G401.6 (cell line): ENCODE measurements at regions not wholly inside any gene's neighbourhood (a gene's known extent, or its start where the extent isn't known, plus 50 kb on each side); places are given as distances from the start of the nearest gene placed in this dataset.
A peak's percentile ranks its signal among the peaks of the same experiment; 100 is the strongest.

Experiments used
- FAIRE-seq: peaks from 2 replicates; lab custom pipeline; 2012; peaks lifted over from hg19 to GRCh38; lab: Jason Lieb, UNC

GRCh38 chrX:109843963-109844751 lies 111.1 kb upstream of the ACSL4 start:
- no peak for FAIRE-seq

DNA sequence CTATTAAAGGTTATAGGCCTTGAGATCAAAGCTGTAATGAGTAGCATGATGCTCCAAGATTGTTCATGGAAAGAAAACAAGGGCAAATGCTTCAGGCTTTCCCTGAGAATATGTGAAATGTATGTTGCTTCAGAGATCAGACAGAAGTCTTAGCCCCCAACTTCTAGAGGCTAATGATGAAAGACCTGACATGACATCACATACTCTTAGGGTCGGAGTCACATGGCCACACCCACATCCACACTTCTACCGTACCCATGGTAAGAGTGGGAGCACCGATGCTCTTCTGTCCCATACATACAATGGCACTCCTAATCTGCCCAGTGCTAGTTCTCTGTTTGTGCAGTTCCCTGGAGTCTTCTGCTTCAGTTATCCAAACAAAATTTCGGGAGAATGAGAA lies 111.9 kb upstream of the ACSL4 start:
- FAIRE-seq, result no peak

GRCh38 chrX:109845996-109846395 lies 112.9 kb upstream of the ACSL4 start:
- FAIRE-seq, result no peak

GRCh38 chrX:109847257-109848187 lies 114.5 kb upstream of the ACSL4 start:
- no peak for FAIRE-seq

GRCh38 chrX:109848461-109849050 lies 115.5 kb upstream of the ACSL4 start:
- no peak for FAIRE-seq

DNA sequence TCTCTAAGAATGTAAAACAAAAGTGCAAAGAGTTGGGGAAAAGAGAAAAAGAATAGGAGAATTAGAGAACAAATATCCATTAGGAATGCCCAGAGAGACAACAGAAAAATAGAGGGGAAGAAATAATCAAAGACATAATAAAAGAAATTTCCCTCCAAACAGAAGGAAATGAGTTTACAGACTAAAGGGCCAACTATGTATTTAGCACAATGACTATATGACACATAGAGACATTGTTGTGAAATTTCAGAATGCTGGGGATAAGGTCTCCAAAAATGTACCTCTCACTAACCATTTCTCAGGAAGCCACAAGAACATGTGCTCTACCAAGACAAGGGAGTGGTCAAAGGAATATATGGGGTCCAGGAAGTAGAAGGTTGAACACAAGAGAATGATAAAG lies 121.0 kb upstream of the ACSL4 start:
- no peak for FAIRE-seq

DNA sequence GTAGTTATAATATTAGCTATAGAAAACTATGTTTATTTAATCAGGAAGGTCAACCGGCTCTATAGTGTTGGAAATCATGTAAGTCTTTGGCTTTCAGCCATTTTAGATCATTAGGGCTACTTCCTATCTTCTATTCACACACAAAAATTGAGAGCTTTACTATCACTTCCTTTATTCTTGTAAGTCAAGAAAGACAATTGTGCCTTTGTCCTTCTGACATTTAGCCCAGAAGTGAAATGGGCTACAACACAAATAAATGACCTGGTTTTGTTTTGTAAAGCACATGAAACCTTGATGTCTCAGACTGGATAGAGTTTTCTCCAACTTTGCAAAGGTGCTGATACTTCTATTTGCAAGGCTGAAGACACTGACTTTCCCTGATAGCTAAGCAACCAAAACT lies 122.4 kb upstream of the ACSL4 start:
- no peak for FAIRE-seq

GRCh38 chrX:109856974-109857373 lies 123.9 kb upstream of the ACSL4 start:
- FAIRE-seq, result peak; percentile 86

- no peak for FAIRE-seq
These were observed 124.6 kb upstream of the ACSL4 start for GRCh38 chrX:109857584-109858228.

DNA sequence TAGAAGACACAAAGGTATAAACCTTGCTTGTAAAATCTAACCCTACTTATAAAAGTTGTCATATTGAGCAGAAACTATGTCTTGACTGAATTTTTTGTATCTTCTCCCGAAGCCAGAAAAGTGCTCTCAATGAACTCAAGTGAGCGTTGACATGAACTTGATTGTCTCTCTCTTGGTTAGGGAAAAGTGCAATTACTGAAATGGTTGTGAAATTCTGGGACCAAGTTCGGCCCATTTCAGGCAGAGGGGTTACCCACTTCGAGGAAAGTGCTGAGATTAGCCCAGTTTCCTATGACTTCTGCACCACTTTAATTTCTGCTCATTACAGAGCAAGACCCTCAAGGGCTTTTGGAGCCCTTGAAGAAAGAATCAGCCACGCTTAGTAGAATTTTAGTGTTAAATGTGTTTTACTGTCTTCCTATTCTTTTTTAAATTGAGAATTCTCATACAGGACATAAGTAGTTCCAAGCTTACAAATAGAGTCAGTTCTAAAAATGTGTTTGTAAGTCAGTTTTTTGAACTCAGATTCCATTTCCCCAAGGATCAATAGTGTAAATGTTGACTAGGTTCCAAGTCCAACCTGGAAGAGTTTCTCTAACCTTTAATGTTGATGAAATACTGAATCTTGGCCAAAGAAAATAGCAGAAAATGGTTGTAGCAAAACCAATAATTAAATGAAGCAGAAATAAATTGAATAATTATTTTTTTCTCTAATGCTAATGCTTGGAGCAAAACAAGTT lies 125.7 kb upstream of the ACSL4 start:
- FAIRE-seq, result no peak

GRCh38 chrX:109859651-109860050 lies 126.6 kb upstream of the ACSL4 start:
- no peak for FAIRE-seq

DNA sequence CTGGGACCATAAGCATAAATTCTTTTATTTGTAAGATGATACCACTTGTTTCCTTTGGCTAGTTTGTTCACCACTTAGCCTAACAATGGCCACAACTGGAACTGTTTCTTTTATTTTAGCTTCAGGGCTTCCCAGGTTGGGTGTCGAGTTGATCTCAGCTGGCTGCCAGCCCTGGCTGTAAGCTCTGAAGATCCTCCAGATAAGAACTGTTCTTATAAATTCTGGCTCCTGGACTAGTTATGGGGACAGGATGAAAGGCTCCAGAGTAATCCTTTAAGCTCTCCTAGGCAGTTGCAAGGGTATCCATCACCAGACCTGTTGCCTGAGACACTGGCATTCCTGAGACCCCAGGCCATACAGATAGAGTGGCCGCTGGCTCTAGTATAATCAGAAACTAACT lies 129.4 kb upstream of the ACSL4 start:
- no peak for FAIRE-seq

GRCh38 chrX:109863811-109864210 lies 130.8 kb upstream of the ACSL4 start:
- no peak for FAIRE-seq

GRCh38 chrX:109871121-109871888 lies 131.6 kb upstream of the TMEM164 start:
- FAIRE-seq, result no peak

- FAIRE-seq, result no peak
These were observed 130.7 kb upstream of the TMEM164 start for GRCh38 chrX:109872021-109872732.

DNA sequence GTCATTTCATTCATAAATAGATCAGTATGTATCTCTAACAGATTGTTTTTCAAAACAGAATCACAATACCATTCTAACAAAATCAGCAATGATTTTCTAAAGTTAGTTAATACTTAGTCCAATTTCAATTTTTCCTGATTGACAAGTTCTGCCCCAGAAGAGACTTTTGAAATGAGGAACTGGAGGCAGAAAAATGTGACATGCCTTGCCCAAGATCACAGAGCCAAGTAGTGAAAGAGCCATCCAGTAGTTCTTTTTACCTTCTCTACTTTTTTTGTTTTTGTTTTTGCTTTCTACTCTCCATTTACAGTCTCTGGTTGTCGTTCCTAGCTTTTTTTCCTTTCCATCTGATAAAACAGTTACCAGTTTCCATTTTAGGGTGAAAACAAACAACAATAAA lies 129.3 kb upstream of the TMEM164 start:
- no peak for FAIRE-seq

GRCh38 chrX:109873983-109874382 lies 128.9 kb upstream of the TMEM164 start:
- FAIRE-seq, result no peak

GRCh38 chrX:109874548-109874947 lies 128.4 kb upstream of the TMEM164 start:
- FAIRE-seq, result no peak

DNA sequence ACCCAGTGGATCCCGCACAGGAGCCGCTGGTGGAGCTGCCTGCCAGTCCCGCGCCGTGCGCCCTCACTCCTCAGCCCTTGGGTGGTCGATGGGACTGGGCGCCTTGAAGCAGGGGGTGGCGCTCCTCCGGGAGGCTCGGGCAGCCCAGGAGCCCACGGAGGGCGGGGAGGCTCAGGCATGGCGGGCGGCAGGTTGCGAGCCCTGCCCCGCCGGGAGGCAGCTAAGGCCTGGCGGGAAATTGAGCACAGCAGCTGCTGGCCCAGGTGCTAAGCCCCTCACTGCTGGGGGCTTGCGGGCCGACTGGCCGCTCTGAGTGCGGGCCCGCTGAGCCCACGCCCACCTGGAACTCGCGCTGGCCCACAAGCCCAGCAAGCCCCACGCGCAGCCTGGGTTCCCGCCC lies 127.1 kb upstream of the TMEM164 start:
- FAIRE-seq, result no peak

DNA sequence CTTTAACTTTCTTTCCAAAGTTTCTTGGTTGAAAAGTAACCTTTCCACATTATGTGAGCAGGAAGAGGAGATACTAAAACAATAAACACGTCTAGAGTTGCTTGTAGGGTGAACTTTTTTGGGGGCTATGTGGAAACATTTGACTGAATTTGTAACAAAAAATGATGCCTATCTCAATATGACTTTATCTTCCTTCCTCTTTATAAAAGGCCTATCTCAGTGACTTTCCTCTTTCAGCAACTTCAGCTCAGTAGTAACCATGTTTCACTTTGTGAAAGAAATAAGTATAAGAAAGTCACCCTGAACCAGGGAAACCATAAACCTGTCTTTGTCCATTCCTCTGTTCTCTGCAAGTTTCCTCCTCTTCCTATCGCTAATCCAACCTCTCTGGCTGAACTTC lies 124.7 kb upstream of the TMEM164 start:
- FAIRE-seq, result no peak
